B cell (primary cell): ENCODE measurements at regions not wholly inside any gene's neighbourhood (a gene's known extent, or its start where the extent isn't known, plus 50 kb on each side); places are given as distances from the start of the nearest gene placed in this dataset.

Source experiments
- EZH2 ChIP-seq: IDR thresholded peaks from 2 replicates; pipeline ENCODE4 v1.6.1; 2012; ENCODE audit warnings: borderline replicate concordance, low read depth, mild to moderate bottlenecking, moderate library complexity, low read length; ENCODE audit not compliant: insufficient read depth, poor library complexity, severe bottlenecking
- TF ChIP-seq, protein P1 (sequence below): fragments of 200-600 bp; IDR thresholded peaks from one replicate; pipeline ENCODE4 v1.8.0; 2022; ENCODE audit warnings: antibody characterized with exemption, mild to moderate bottlenecking

GRCh38 chr13:89602655-89603054 lies 1744.8 kb upstream of the MIR17HG start:
- TF ChIP-seq, protein P1, sequence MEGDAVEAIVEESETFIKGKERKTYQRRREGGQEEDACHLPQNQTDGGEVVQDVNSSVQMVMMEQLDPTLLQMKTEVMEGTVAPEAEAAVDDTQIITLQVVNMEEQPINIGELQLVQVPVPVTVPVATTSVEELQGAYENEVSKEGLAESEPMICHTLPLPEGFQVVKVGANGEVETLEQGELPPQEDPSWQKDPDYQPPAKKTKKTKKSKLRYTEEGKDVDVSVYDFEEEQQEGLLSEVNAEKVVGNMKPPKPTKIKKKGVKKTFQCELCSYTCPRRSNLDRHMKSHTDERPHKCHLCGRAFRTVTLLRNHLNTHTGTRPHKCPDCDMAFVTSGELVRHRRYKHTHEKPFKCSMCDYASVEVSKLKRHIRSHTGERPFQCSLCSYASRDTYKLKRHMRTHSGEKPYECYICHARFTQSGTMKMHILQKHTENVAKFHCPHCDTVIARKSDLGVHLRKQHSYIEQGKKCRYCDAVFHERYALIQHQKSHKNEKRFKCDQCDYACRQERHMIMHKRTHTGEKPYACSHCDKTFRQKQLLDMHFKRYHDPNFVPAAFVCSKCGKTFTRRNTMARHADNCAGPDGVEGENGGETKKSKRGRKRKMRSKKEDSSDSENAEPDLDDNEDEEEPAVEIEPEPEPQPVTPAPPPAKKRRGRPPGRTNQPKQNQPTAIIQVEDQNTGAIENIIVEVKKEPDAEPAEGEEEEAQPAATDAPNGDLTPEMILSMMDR = no peak
- TF ChIP-seq EZH2 = no peak
